ENCODE measurements at regions not wholly inside any gene's neighbourhood (a gene's known extent, or its start where the extent isn't known, plus 50 kb on each side); places are given as distances from the start of the nearest gene placed in this dataset.

- DNase-seq = no peak
Observed at GRCh38 chr10:120382360-120382759, 74.7 kb upstream of the PLPP4 start.

DNA sequence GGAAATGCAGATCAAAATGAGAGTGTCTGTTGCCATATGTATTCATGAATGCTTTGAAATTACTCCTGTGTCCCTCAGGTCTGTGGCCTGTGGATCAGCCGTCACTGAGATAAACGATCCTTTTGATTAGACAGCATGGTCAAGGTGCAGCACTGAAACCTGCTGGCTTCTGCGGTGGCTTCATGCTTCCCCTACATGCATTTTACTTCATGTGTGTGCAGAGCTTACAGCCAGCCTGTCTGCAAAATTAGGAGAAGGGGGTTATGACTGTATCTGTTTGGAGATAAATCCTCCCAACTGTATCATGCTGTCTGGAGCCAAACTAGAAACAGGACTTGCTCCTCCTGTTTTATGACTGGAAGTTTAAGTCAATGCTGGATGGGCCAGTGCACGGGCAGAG, 71.0 kb upstream of the PLPP4 start:
- no peak for DNase-seq

GRCh38 chr10:120386896-120387295, 70.1 kb upstream of the PLPP4 start:
- no peak for DNase-seq

- DNase-seq = no peak
Observed at GRCh38 chr10:120387326-120387725, 69.7 kb upstream of the PLPP4 start.

GRCh38 chr10:120392245-120392644, 64.8 kb upstream of the PLPP4 start:
- no peak for DNase-seq

DNA sequence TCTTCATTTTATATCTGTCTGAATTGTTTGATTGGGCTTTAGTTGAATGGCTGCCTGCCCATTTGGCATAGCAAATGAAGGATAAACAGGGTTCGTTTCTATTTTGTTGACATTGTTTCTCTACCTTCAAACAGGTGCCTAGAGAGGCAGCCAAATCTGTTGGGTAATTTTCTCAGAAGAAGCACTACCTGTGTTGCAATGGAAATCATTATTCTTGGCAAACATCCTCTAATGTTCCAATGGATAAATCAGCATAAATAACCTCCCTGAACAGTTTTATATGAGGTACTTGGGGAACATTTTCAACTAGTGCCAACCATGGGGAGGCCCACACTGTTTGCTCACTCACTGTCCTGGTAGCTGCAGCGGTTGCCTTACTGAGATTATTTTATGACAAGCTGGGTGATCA, 64.4 kb upstream of the PLPP4 start:
- no peak for DNase-seq

DNA sequence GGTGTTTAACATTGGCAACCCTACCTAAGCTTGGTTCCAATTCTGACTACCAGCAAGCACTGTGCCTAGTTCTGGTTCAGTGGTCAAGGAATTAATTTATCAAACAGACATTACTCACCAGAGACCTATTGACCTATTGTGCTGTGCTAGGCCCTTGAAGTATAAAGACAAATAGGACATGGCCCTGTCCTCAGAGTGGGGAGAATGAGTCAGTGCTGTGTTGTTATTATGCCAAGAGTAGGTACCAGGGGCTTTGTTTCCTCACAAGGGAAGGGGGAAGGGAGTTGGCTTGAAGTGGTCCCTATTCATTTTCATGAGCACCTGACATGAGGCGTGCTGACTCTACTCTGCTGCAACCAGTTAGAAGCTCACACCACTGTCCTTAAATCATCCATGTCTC, 62.6 kb upstream of the PLPP4 start:
- no peak for DNase-seq

DNA sequence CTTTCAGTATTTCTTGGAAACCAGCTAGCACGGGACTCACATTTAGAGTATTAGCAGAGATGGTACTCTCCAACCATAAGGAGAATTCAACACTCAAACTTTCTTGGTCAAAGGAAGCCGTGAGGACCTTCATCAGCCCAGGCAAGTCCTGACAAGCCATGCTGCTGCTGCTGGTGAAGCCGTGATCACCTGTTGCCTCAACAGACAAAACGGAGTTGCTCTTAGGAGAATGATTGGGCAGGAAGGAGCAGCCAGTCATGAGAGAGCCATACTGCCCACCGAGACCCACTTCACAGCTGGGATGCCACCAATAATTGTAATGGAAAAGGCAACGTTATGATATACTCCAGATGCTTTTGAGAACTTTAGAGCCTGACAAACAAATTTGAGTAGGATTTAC, 60.8 kb upstream of the PLPP4 start:
- no peak for DNase-seq

- no peak for DNase-seq
Observed at GRCh38 chr10:120398180-120398579, 58.8 kb upstream of the PLPP4 start.

DNA sequence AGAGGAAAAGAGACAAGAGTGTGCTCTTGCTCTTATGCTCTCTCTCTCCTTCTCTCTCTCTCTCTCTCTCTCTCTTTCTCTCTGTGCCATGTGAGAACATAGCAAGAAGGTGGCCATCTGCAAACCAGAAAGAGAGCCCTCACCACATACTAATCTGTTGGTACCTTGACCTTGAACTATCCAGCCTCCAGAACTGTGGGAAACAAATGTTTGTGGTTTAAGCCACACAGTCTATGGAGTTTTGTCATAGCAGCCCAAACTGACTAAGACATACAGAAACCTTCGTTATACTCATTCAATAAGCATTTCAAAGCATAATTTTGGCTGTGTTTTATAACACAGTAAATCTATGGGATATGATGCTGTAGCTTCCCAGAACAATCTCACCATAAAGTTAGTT, 56.4 kb upstream of the PLPP4 start:
- no peak for DNase-seq

DNA sequence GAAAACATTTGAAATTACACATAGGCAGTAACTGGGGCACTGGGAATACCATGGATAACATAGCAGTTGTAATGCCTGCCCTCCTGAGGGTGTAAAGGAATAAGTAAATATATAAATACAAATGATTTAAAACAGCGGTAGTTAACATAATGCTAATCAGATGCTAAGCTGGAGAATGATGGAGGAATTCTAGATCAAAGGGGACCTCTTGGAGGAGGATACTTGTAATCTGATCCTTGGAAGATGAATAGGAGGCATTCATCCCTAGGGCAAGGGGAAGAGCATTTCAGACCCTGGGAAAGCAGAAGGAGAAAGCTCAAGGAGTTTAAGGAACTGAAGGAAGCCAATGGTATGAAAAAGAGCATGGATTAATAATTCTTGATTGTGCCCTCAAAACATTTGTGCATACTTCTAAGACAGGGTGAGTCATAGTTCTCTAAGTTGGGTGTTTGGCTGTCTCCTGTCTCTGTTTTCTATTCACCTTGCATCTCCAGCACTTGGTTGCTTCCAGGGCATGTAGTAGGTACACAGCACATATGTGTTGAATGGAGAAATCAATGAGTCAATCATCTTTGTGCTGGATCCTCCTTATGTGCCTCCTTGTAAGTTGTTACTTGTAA, 54.8 kb upstream of the PLPP4 start:
- DNase-seq = no peak

DNA sequence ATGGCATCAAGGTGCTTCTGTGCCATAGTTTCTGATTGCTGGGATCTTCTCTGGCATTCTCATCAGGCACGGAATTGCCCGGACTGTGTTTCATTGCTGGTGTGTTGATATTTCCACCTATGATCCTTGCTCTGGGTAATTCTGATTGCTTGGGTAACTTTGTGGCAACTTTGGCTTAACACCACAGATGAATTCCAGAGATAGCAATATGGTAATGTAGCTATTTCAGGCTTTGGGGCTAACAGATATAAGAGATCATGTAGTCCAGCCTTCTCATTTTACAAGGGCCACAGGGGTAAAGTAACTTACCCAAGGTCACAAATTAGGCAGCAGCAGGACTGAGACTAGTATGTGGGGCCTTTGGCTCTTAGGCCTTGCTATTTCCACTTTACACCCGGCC, 53.9 kb upstream of the PLPP4 start:
- DNase-seq = no peak

DNA sequence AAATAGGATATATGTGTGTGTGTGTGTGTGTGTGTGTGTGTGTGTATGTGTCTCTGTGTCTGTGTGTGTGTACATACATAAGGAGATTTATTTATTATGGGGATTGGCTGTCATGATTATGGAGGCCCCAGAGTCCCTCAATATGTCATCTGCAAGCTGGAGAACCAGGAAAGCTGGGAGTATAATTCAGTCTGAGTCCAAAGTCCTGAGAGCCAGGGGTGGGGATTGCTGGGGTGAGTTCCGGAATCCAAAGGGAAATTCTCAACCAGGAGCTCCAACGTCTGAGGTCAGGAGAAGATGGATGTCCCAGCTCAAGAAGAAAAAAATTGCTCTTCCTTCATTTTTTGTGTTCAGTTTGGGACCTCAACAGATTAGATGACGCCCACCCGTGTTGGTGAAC, 50.7 kb upstream of the PLPP4 start:
- no peak for DNase-seq

Measured in stimulated activated CD4-positive, alpha-beta T cell treated with anti-CD3 and anti-CD28 coated beads, Interleukin-4, amount 100 ng/mL, for 4 hours (primary cell).